ENCODE measurements at regions not wholly inside any gene's neighbourhood (a gene's known extent, or its start where the extent isn't known, plus 50 kb on each side); places are given as distances from the start of the nearest gene placed in this dataset.

GRCh38 chr9:99393993-99394392 lies 171.9 kb downstream of the SEC61B start:
- Histone ChIP-seq H3F3A (ENCODE audit: low read depth) (no peaks in the 10 kb centered on the region), H3K9me3 (ENCODE audit: insufficient read depth, low read depth, low read length) (no peaks in the 10 kb centered on the region), H3K4me1 (ENCODE audit: insufficient read depth, low read length, poor library complexity, severe bottlenecking) (no peaks in the 10 kb centered on the region), H3K27me3 (ENCODE audit: insufficient read depth, low read length, poor library complexity, severe bottlenecking) (no peaks in the 10 kb centered on the region), H3K4me2 (ENCODE audit: low read depth, low read length, poor library complexity, severe bottlenecking) (no peak overlapping the region), H3K4me3 (ENCODE audit: low read length, poor library complexity, severe bottlenecking) (no peak overlapping the region), H4K20me1 (ENCODE audit: insufficient read depth, low read length, poor library complexity, severe bottlenecking) (no peaks in the 10 kb centered on the region), H3K36me3 (ENCODE audit: insufficient read depth, low read length) (no peaks in the 10 kb centered on the region), H2AFZ (ENCODE audit: low read length) (no peak overlapping the region), H3K79me2 (ENCODE audit: insufficient read depth, low read length) (no peaks in the 10 kb centered on the region), H3K9me2 (replicated peaks; ENCODE audit: low read depth, low read length) (no peaks in the 10 kb centered on the region), H3K9ac (ENCODE audit: low read depth, low read length, poor library complexity, severe bottlenecking) (no peak overlapping the region)
- TF ChIP-seq EZH2phosphoT487 (IDR thresholded peaks at IDR 0.05; ENCODE audit: borderline replicate concordance), result no peak
- no peak for TF ChIP-seq CTCF (conservative IDR thresholded peaks at IDR 0.05; ENCODE audit: low read length)

- no peaks in the 10 kb centered on the region for H3F3A ChIP-seq (ENCODE audit: low read depth)
- H3K36me3 ChIP-seq (ENCODE audit: insufficient read depth, low read length), result no peaks in the 10 kb centered on the region
- no peaks in the 10 kb centered on the region for H4K20me1 ChIP-seq (ENCODE audit: insufficient read depth, low read length, poor library complexity, severe bottlenecking)
- H3K4me1 ChIP-seq (ENCODE audit: insufficient read depth, low read length, poor library complexity, severe bottlenecking), result no peaks in the 10 kb centered on the region
- no peaks in the 10 kb centered on the region for H3K27me3 ChIP-seq (ENCODE audit: insufficient read depth, low read length, poor library complexity, severe bottlenecking)
- no peak overlapping the region for H3K4me3 ChIP-seq (ENCODE audit: low read length, poor library complexity, severe bottlenecking)
- H3K4me2 ChIP-seq (ENCODE audit: low read depth, low read length, poor library complexity, severe bottlenecking), result no peak overlapping the region
- no peak overlapping the region for H2AFZ ChIP-seq (ENCODE audit: low read length)
- TF ChIP-seq EZH2phosphoT487 (IDR thresholded peaks at IDR 0.05; ENCODE audit: borderline replicate concordance) (no peak), CTCF (conservative IDR thresholded peaks at IDR 0.05; ENCODE audit: low read length) (no peak)
- H3K9me2 ChIP-seq (replicated peaks; ENCODE audit: low read depth, low read length), result no peaks in the 10 kb centered on the region
- H3K79me2 ChIP-seq (ENCODE audit: insufficient read depth, low read length), result no peaks in the 10 kb centered on the region
- no peak overlapping the region for H3K9ac ChIP-seq (ENCODE audit: low read depth, low read length, poor library complexity, severe bottlenecking)
- no peaks in the 10 kb centered on the region for H3K9me3 ChIP-seq (ENCODE audit: insufficient read depth, low read depth, low read length)
Observed at GRCh38 chr9:99398241-99398640, 176.2 kb downstream of the SEC61B start.

GRCh38 chr9:99399474-99399873 lies 177.4 kb downstream of the SEC61B start:
- Histone ChIP-seq H3K27me3 (ENCODE audit: insufficient read depth, low read length, poor library complexity, severe bottlenecking) (no peaks in the 10 kb centered on the region), H3K9ac (ENCODE audit: low read depth, low read length, poor library complexity, severe bottlenecking) (no peak overlapping the region), H3K4me1 (ENCODE audit: insufficient read depth, low read length, poor library complexity, severe bottlenecking) (no peaks in the 10 kb centered on the region), H4K20me1 (ENCODE audit: insufficient read depth, low read length, poor library complexity, severe bottlenecking) (no peaks in the 10 kb centered on the region), H3K79me2 (ENCODE audit: insufficient read depth, low read length) (no peaks in the 10 kb centered on the region), H2AFZ (ENCODE audit: low read length) (no peak overlapping the region), H3K9me3 (ENCODE audit: insufficient read depth, low read depth, low read length) (no peaks in the 10 kb centered on the region), H3K4me3 (ENCODE audit: low read length, poor library complexity, severe bottlenecking) (no peak overlapping the region), H3K4me2 (ENCODE audit: low read depth, low read length, poor library complexity, severe bottlenecking) (no peak overlapping the region), H3K9me2 (replicated peaks; ENCODE audit: low read depth, low read length) (no peaks in the 10 kb centered on the region), H3K36me3 (ENCODE audit: insufficient read depth, low read length) (no peaks in the 10 kb centered on the region), H3F3A (ENCODE audit: low read depth) (no peaks in the 10 kb centered on the region)
- TF ChIP-seq CTCF (conservative IDR thresholded peaks at IDR 0.05; ENCODE audit: low read length) (no peak), EZH2phosphoT487 (IDR thresholded peaks at IDR 0.05; ENCODE audit: borderline replicate concordance) (no peak)
